ENCODE measurements at regions not wholly inside any gene's neighbourhood (a gene's known extent, or its start where the extent isn't known, plus 50 kb on each side); places are given as distances from the start of the nearest gene placed in this dataset.
"Not testable (repeated sequence)": the region's sequence is repeated elsewhere in the genome, so short reads cannot be mapped to it uniquely, and the experiment has no call there.

DNA sequence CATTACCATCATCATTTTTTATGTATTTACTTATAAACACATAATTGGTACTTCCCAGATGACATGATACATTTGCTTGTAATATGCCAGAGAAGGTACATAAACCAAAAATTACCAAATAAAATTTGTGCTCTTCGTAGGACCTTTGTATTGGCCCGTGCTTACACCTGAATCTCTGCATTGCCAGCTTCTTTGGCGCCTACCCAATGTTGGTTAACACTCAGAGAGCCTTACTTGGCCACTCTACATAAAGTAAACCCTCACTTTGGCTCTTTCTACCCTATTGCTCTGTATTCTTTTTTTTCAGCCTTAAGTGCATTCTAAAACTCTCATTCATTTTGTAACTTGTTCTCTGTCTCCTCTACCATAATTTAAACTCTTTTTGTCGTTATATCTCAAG lies 148.1 kb upstream of the ZNF608 start:
- DNase-seq (ENCODE audit: low read depth): no peak

DNA sequence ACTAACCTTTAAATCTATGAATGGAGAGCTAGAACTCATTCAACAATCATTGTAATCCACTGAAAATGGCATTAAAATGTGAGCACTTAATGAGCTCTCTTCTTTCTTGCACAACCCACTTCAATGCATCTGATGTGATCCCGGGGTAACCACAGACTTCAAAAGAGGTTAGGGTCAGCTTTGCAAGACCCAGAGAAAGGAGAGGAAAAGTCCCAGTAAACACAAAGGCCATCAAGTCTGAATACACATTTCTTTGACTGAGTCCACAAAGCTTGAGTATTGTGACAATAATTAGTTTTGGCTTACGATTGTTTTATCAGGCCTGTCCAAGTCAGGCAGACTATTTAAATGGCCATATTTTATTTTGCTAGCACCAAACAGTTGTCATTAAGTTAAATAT lies 148.8 kb upstream of the ZNF608 start:
- no peak for DNase-seq (ENCODE audit: low read depth)

DNA sequence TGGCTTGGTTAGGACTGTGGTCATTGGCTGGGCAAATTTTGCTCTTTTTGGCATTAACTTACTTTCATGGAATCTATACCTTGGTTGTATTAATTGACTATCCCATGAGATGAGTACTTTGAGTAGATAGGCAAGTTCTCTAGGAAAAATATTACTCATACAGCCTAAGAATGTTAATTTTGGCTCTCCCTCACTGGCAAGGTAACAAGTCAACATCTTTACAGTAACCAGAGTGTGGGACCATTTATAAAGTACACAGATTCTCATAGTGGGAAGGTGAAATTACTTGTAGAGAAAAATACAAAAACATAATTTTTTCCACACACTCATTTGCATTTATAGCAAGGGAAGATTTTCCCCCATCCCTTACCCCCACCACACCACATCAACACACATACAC lies 154.6 kb upstream of the ZNF608 start:
- no peak for DNase-seq (ENCODE audit: low read depth)

DNA sequence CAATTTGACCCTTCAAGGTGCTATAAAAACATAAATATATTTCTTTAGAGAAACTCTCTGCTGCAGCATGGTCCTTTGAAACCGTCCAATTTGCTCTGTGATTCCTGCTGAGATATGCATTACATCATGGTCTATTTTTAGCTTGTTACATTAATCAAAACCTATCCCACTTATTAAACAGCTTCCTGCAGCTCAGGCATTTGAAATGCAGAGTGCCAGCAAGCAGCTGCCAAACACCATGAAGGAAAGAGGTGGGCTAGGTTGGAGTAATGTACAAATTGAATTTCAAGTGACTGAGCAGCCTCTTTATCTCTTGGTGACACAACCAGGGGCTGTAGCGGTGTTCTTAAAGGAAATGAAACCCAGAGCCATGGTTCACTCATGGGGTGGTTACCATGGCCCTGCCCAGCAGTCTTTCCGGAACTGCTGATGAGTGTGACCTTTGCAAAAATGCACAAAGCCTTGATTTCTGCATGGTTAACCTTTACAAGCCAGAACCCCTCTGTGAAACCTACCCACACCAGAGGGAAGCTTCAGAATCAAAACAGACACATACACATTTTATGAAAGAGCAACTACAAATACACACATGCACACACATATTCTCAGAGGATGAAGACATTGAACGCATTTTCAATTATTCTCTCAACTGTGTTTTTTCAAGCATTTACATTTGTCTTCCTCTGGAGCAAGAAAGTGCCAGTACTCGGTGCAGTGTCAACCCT lies 155.8 kb upstream of the ZNF608 start:
- DNase-seq (ENCODE audit: low read depth): no peak

DNA sequence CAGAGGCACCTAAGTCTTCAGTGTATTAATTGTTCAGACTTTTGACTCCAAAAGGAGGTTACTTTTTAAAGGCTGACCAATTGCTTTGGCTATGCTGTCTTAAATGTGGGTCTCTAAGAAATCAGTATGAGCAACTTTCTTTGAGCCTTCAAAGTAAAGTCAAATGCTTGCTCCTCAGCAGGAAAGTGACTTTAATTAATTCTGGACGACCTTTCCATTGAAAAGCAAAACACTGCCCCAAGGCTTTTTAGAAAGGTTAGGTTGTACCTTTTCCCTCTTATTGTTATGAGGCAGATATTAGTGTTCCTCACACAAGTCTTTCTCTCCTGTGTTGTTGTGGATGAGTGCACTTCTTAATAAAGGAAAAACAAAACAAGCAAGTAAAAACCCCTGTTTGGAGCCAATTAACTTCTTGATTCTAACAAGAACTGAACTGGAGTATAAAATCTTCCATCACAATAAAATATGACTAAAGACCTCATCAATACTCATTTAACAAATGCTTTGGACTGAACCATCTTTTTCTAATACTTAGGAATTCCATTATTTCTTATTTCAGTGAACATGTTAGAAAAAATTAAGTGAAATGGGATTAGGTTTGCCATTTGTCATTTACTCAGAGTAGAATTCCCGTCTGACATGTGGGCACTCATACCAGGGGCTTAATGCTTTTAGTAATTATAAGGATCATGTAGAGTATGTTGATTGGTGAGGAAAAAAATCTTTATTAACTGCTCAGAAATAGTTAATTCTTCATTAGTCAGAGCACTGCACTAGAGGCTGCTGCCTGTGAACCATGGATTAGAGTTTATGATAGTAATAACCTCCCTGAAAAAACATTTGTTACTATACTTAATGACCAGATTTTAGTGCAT lies 159.1 kb upstream of the ZNF608 start:
- DNase-seq (ENCODE audit: low read depth): no peak

DNA sequence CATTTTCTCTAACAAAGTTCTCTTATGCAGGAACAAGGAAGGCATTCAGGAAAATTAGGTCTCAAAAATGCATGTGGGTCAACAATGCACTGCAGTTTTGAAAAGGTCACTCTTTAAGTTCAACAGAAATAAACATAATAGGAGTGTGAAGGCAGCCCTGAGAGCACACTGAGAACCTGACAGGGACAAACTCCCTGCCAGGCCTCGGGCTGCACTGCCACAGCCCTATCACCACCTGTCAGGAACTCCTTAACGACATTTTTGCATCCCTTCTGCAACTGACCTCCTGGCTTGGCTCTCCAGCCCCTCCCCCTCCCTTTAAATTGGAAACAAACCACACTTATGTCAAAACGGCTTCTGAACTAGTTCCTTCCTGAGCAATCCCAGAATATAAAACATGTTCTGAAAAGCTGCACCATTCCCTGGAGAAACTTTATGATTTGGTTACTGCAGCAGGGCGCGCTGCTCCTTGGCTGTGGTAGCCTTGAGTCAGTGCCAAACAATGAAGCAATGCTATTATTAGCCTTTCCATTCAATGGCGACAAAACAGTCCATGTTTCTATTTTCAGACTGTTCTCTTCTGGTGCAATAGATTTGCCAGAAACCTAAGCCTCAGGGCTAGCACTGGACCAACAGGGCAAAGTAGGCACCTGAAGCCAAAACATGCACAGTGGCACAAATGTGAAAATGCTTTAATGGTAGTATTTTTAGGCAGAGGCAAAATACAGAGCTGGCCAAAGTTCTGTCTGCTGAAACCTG lies 160.1 kb upstream of the ZNF608 start:
- no peak for DNase-seq (ENCODE audit: low read depth)

DNA sequence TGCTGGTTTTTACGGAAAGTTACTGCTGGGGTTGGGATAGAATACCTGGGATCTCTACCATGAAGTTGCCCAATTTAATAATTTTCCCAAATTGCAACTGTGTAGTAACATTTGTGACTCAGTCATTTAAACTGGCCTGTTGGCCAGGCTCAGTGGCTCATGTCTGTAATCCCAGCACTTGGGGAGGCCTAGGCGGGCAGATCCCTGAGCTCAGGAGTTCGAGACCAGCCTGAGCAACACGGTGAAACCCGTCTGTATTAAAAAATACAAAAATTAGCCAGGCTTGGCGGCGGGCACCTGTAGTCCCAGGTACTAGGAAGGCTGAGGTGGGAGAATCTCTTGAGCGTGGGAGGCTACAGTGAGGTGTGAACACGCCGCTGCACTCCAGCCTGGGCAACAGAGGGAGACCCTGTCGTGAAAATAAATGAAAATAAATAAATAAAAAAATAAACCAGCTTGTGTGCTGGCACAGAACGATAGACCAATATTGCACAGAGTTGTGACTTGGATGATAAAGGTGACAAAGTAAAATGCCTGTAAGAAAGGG lies 160.7 kb upstream of the ZNF608 start:
- DNase-seq (ENCODE audit: low read depth): no peak

DNA sequence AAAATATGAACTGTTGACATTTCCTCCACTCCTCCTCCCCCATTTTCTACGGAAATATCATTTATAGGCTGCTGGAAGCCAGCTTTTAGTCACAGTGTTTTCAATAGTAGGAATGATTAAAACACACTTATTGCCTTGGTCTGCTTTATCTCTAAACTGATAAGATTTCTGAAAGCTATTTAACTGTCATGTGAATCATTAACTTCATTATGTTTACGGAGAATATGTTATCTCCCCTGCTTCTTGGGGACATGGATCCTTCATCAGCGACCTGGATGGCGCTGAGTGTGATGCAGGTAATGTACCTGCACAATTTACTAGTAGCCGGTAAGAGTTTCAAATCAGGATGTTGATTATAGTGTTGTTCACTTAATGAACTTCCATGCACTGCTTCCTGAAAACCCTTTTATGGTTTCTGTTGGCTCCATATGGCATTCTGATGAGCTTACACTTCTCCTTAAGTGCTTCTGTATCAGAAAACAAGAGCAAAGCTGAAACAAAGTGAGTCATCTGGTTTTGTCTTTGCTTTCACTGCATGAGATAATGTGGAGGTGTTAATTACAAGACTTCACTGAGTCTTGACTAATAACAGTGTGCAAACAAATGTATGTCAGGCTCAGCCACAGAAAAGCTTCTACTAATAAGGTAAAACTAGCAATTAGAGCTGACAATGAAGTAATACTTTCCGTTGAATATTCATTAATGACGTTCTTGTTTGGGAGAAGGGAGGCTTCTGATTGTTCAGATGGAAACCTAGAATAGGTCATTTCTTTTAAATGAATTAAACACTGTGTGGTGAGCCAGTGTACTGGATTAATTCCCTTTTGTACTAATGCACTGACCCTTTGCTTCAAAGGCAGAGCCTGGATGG lies 162.4 kb upstream of the ZNF608 start:
- DNase-seq (ENCODE audit: low read depth): no peak

DNA sequence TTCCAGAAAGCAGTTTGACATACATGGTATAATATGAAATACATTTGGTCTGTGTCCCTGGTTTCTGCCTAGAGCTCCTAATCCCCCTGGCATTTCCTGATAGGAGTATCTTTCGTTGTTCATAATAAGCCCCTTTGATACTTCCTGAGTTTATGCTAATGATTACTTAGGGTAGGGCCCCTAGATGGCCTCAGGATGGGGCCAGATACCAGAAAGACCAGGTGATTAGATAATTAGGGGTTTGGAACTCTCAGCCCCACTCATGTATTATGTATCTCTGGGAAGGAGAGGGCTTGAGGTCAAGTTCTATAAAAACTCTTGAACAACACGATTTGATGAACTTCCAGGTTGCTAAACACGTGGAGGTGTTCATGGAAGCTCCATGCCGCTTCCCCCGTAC lies 163.3 kb upstream of the ZNF608 start:
- DNase-seq (ENCODE audit: low read depth): no peak

DNA sequence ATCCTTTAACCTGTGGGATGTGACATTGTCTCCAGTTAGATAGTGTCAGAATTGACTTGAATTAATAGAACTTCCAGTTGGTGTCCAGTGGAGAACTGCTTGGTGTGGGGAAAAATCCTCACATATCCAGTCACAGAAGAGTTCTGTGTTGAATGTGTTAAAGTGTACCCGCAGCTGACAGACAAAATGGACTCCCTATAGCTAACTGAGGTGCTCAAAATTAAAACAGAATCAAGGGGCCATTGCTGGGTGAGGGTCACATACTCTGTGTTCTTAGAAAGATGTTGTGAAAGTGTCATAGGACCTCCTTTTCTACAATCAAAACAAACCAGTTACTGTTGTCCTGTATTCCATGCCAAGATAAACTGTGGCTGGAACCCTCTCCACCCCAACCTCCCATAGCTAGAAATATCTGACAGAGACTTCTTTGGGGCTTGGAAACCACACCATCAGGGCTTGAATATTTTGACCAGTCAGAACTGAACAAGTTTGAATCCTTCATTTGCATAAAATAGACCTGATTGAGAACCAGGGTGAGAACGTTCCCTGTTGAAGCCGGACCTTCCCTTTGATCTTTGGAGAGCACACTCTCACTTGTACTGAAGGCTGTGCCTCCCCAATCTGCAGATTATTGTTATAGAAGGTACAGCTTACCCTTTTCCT lies 164.0 kb upstream of the ZNF608 start:
- no peak for DNase-seq (ENCODE audit: low read depth)

DNA sequence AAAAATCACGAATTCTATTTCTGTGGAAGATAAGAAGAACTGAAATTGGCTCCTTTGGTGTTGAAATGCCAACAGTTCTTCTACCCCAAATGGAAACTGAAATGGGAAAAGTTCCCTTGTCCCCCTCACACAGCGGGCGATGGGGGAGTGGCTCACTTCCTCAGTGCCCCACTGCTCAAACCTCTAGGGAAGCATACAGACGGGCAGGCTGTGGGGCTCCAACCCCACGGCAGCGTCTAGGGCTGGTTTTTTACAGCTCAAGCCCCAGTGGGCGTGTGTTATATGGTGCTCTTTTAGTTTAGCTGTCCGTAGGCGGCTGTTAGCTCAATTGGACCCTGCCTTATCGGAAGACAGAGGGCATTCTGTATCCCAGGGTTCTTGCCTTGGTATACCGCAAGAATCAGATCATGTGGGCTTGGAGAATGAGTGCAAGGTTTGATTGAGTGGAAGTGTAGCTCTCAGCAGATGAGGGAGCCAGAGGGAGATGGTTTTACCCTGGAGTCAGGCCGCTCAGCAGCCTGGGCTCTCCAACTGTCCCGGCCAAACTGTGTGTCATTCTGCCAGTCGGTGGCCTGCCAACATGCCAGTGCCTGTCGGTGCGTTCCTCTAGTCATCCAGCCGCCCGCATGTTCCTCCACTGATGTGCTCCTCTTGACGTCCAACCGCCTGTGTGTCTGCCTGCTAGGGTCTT lies 166.3 kb upstream of the ZNF608 start:
- DNase-seq (ENCODE audit: low read depth): no peak

DNA sequence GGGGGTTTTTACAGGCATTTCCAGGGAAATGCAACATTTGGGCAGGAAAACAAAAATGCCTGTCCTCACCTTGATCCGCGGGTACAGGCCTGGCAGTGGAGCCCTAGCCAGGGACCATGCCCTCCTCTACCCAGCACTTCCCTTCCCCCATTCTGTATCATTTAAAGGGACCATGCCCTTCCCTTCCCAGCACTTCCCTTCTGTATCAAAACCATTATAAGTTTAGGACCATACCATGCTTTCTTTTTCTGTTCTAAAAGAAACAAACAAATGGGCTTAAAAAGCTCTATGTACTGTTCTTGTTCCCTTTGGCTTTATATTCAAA lies 166.9 kb upstream of the ZNF608 start:
- no peak for DNase-seq (ENCODE audit: low read depth)

DNA sequence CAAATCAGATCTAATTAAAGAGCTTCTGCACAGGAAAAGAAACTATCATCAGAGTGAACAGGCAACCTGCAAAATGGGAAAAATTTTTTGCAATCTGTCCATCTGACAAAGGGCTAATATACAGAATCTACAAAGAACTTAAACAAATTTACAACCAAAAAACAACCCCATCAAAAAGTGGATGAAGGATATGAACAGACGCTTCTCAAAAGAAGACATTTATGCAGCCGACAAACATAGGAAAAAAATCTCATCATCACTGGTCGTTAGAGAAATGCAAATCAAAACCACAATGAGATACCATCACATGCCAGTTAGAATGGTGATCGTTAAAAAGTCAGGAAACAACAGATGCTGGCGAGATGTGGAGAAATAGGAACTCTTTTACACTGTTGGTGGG lies 169.9 kb upstream of the ZNF608 start:
- not testable (repeated sequence) for DNase-seq (ENCODE audit: low read depth)

DNA sequence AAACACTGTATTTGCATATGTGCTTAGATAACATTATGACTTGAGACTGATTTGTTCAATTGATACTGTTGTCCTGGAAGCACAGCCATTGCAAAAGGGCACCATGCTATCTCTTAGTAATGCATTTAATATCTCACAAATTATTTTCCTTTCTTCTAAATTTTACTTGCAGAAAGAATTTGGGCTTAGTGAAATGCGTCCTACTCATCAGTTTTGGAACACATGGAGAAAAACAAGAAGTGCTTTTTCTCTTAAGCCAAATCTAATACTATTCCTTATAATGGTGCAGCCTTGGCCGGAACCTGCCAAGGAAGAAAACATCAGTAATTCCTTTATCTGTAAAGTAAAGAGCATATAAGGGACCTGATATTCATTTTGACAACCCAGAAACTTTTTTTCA lies 172.2 kb upstream of the ZNF608 start:
- no peak for DNase-seq (ENCODE audit: low read depth)

DNA sequence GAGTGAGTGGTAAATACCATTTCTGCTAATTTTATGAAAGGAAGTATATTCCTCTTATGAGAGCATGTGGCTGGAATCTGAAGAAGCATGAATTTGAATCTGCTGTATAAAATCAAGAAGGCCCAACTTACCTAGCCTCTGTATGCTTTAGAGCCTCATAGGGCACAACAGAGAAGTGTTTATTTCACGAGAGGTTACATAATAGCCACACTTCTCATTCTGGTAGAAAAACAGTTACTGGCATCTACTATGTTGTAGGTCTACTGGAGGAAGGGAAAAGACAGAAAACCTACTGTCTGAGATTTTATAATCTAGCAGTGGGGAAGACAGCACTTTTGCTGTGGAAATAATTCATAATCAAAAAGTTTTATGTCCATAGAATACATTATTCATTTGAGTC lies 172.6 kb upstream of the ZNF608 start:
- no peak for DNase-seq (ENCODE audit: low read depth)

DNA sequence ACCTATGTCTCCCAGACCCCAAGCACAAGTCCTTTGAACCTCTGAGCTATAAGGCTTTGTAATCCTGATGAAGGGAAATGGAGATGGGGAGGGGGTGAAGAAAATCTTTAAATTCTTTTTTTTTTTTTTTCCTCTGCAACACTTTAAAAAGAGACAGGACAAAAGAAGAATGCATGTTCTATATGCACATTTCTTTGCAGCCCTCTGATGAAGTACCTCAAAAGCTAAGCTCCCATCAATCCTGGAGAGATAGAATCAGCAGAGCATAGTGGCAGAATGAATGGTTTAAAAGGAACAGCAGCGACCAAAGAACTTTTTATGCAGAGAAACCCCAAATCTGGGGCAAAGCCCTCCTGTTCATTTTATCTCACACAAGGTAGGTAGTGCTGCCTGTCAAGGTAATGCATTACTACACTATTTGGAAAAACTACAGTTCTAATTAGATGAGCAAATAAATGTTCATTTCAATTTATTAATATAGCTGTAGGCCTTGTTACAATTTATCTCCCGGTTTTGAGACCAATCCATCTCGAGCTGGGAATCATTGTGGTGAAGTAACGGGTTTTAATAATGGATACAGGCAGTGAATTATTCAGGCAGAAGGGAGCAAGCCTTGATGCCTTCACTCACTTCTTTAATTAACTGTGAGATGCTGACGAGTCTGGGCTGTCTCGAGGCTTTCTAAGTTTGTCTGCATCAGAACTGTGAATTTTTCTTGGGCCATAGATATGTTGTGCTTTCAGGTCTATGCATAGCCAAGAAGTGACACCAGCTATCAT lies 173.5 kb upstream of the ZNF608 start:
- DNase-seq (ENCODE audit: low read depth): no peak

DNA sequence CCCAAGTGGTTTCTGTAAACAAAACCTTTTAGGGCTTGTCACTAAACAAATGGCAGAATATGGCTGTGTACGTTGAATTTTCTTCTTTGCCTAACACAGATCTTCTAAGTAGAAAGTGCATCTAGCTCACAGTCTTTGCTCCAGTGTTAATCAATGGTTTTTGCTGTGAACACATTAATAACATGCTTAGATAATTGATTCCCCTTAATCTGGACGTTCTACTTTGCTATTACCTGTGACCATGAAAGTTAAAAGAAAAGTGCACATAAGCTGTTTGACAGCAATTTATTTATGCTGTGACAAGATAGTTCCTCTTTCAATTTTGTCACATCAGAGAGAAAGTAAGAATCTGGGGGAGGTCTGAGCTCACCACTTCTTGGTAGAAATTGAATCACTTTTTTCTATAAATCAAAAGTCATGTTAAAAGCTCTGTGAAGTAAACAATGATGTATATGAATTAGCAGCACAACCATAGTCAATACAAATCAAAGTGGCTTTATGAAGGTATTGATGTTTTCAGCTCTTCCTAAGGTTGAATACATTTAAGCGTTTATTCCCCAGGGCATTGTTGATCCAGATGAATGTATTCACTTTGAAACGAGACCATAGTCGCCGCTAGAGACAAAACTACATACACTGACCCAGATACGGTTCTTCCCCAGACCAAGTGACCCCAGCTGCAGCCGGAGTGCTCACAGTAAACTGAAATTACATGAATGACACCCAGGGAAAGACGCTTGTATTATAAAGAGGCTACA lies 174.6 kb upstream of the ZNF608 start:
- no peak for DNase-seq (ENCODE audit: low read depth)

DNA sequence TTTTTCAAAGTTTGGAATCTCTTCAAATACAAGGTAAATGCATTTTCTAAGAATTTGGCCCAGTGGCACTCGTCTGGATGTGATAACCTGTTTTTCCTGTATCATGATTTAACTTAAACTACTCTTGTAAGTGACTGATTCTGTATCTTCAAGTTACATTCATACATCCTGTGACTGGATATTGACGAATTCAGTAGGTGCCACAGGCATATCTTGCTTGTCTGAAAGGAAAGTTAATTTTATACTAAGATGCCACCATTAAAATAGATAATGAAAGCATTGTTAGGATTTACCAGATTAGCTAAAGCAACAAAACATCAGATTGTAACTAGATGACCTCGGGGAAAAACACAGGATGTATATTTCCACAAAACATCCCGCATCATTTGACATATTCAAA lies 175.3 kb upstream of the ZNF608 start:
- no peak for DNase-seq (ENCODE audit: low read depth)
